SJSA1 (cell line): ENCODE measurements at regions not wholly inside any gene's neighbourhood (a gene's known extent, or its start where the extent isn't known, plus 50 kb on each side); places are given as distances from the start of the nearest gene placed in this dataset.

Source experiments
- DNase-seq, 2 experiments: peaks; one replicate each; pipeline ENCODE4 v3.0.0-alpha.2; 2015 to 2020; ENCODE audit warnings: low spot score in 2 of 2, low read depth in 1 of 2
- H3K27ac ChIP-seq: fragments of 250-450 bp; sonication (Bioruptor Pico); 2 replicates; pipeline ENCODE4 v1.5.1; 2020; ENCODE audit warnings: mild to moderate bottlenecking, moderate library complexity
- H3K27me3 ChIP-seq: fragments of 250-450 bp; sonication (Bioruptor Pico); replicated peaks from 2 replicates; pipeline ENCODE4 v1.5.1; 2020; ENCODE audit warnings: mild to moderate bottlenecking, moderate library complexity
- H3K36me3 ChIP-seq: fragments of 250-450 bp; sonication (Bioruptor Pico); 2 replicates; pipeline ENCODE4 v1.5.1; 2020; ENCODE audit warnings: mild to moderate bottlenecking
- H3K4me1 ChIP-seq: fragments of 250-450 bp; sonication (Bioruptor Pico); replicated peaks from 2 replicates; pipeline ENCODE4 v1.6.1; 2021; ENCODE audit warnings: mild to moderate bottlenecking
- H3K4me3 ChIP-seq: fragments of 250-450 bp; sonication (Bioruptor Pico); 2 replicates; pipeline ENCODE4 v1.5.1; 2020; ENCODE audit warnings: mild to moderate bottlenecking
- H3K9me3 ChIP-seq: fragments of 250-450 bp; sonication (Bioruptor Pico); replicated peaks from 2 replicates; pipeline ENCODE4 v1.5.1; 2020; ENCODE audit warnings: mild to moderate bottlenecking

DNA sequence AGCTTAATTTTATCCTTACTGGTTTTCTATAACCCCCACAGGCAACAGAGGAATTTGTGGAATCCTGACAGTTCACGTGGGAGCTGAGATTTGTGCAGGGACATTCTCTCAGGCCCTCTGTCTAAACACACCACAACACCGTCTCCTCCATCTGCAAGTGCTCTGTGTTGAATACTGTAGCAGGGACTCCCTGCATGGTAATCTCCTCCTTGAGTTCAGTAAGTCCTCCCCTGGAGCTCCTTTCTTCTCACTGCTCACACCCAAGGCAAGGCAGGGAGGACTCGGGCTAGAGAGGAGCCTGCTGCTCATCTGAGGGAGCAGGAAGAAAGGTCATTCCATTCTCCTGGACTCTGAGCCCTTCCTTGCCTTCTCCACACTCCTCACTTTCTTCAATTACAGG, 348.2 kb downstream of the KCTD12 start:
- DNase-seq, result no peak
- no peaks in the 10 kb centered on the region for H3K4me1 ChIP-seq
- H3K9me3 ChIP-seq, result no peaks in the 10 kb centered on the region
- no peaks in the 10 kb centered on the region for H3K36me3 ChIP-seq
- no peak overlapping the region for H3K27ac ChIP-seq
- no peak overlapping the region for H3K4me3 ChIP-seq
- H3K27me3 ChIP-seq, result no peaks in the 10 kb centered on the region

DNA sequence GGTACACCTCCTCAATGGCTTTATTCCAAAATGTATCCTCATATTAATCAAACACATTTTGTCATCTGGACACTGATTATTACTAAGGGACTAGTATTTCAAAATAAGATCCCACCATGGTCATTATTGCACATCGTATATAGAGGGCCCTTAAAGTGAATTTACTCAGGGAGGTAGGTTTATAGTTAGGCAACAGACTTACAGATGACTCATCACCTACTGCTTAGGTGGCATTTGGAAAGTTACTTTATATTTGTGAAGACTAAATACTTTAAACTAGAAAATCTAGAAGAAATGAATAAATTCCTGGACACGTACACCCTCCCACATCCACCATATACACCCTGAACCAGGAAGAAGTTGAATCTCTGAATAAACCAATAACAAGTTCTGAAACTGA, 353.0 kb downstream of the KCTD12 start:
- no peak for DNase-seq
- H3K27ac ChIP-seq, result no peak overlapping the region
- H3K9me3 ChIP-seq, result no peaks in the 10 kb centered on the region
- H3K4me1 ChIP-seq, result no peaks in the 10 kb centered on the region
- H3K4me3 ChIP-seq, result no peak overlapping the region
- H3K36me3 ChIP-seq, result no peaks in the 10 kb centered on the region
- H3K27me3 ChIP-seq, result 0 out of 2 replicates have a peak, but pooled peaks cover 2% of the 10 kb centered on the region

DNA sequence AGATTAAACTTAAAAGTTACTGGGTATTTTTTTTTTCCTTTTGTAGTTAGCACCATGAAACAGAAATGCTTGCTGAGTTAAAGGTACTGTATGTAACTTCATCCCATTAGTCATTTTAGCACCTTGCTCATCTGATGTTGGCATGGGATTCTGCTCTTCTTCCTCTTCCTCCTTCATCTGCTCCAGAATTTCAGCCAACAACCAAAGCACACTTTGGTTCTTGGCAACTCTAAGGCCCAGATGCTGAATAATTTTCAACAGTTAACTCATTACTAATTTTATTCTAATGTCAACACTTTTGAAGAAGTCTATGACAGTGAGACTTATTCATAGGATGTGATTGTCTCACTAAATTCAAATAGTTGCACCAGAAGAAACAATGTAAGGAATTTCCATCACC, 359.2 kb downstream of the KCTD12 start:
- H3K27me3 ChIP-seq, result 0 out of 2 replicates have a peak, but pooled peaks cover 2% of the 10 kb centered on the region
- H3K9me3 ChIP-seq, result no peaks in the 10 kb centered on the region
- H3K4me1 ChIP-seq, result no peaks in the 10 kb centered on the region
- H3K36me3 ChIP-seq, result no peaks in the 10 kb centered on the region
- no peak overlapping the region for H3K27ac ChIP-seq
- no peak overlapping the region for H3K4me3 ChIP-seq
- no peak for DNase-seq

DNA sequence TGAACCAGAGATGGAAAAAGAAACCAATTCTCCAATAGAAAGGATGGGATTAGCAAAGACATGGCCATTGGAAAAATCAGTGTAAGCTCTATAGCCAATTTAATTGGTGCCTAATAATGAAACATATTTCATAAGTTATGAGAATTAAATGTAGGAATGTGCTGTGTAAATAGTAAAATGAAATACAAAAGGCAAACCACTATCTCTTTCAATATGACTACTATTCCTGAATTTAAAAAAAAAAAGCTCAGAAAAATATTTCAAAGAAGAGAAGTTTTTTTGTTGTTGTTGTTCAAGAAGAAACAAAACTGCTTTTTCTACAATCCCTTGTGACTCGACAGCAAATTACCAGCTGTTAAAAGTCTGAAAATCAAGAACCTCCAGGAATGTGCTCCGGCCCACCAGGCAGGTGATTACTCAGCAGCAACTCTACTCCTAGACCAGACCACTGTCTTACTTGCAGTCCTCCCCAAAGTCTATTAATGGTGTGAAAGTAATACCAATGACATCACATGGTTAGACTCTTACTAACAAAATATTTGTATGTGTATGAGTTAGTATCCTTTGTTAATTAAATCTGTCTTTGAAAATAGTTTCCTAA, 362.4 kb downstream of the KCTD12 start:
- no peak for DNase-seq
- no peaks in the 10 kb centered on the region for H3K36me3 ChIP-seq
- no peaks in the 10 kb centered on the region for H3K27me3 ChIP-seq
- H3K27ac ChIP-seq, result no peak overlapping the region
- no peaks in the 10 kb centered on the region for H3K9me3 ChIP-seq
- H3K4me3 ChIP-seq, result no peak overlapping the region
- no peaks in the 10 kb centered on the region for H3K4me1 ChIP-seq

DNA sequence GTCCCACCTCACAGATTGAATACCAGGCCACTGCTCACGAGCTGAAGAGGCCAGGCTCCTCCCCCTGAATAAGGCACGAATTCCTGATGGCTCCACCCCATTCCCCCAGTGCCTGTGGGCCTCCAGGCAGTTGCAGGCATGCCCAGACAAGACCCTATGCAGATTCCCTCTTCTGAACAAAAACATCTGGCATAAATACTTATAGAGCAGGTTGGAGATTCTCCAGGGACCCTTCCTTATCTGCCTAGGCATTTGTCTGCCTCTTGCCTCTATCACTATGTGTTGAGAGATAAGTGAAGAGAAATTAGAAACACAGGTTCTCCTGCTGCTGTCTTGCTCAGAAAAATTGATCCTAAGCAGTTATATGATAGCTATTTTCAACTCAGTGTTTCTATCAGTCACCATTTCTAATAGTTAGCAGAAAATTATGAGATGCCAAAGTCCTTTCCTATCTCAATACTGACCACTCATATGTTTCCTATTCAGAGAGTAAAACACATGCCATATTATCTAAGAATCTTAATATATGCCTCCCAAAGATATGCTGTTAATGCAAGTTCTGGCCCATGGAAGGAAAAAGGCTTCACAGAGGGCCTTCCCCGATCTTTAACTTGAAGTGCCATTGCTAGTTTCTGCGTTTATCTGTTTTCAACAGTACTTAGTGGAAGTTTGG, 364.0 kb downstream of the KCTD12 start:
- Histone ChIP-seq H3K4me1 (no peaks in the 10 kb centered on the region), H3K27me3 (no peaks in the 10 kb centered on the region; the same call in 1 of the 2 replicates), H3K36me3 (no peaks in the 10 kb centered on the region), H3K4me3 (no peak overlapping the region), H3K27ac (no peak overlapping the region), H3K9me3 (no peaks in the 10 kb centered on the region)
- no peak for DNase-seq

DNA sequence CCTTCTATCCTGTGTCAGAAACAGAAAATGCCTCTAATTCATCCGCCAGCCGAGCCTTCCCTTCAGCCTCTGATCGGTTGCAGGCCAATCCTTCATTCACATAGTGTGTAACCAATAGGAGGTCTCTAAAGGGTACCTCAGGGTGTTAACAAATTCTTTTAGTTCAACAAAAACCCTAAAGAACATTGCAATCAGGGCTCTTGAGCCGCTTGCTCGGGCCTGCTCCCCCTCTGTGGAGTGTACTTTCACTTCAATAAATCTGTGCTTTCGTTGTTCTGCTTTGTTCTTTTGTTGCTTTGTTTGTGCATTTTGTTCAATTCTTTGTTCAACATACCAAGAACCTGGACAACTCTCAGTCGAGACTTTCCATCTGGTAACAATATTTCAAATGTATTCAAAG, 366.5 kb downstream of the KCTD12 start:
- Histone ChIP-seq H3K9me3 (no peaks in the 10 kb centered on the region), H3K36me3 (no peaks in the 10 kb centered on the region), H3K27me3 (no peaks in the 10 kb centered on the region; the same call in none of the 2 replicates), H3K4me1 (0 out of 2 replicates have a peak, but pooled peaks cover 3% of the 10 kb centered on the region), H3K27ac (no peak overlapping the region), H3K4me3 (no peak overlapping the region)
- no peak for DNase-seq

DNA sequence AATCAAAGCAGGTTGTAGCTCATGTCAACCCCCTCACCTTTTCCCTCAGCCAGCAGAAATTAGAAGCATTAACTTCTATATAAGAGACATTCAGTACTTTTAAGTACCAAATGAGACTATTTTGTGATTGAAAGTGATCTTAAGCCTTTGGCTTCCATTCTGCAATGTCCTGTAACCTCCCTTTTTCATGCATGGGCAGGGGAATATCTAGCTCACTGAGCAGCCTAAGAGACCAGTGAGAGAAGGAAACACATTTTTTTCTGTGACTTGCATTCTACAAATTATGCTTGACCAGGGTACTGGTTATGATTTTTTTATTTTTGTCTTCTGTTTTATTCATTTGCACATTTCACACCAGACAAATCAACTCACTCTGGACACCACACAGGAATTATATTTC, 369.6 kb downstream of the KCTD12 start:
- Histone ChIP-seq H3K4me3 (no peak overlapping the region), H3K27ac (no peak overlapping the region), H3K36me3 (no peaks in the 10 kb centered on the region), H3K9me3 (no peaks in the 10 kb centered on the region), H3K4me1 (0 out of 2 replicates have a peak, but pooled peaks cover 3% of the 10 kb centered on the region), H3K27me3 (no peaks in the 10 kb centered on the region; the same call in none of the 2 replicates)
- no peak for DNase-seq

DNA sequence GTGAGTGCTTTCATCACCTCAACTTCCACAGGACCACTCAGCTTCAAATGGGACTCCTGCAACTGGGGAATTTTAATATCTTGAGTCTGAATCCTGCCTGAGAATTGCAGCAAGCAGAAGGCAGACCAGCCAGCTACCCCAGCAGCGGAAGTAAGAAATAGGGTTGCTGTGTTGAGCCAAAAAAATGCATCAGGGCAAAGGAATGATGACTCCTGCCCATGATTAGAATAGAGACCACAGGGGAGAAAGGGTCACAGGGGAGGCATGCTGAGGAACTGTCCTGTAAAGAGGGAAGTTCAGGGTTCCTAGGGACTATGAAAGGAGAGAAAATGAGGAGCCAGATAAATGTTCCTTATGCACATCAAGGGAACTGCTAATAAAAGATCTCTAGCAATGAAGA, 370.2 kb downstream of the KCTD12 start:
- peak in 1 of 2 experiments; percentile 2 for DNase-seq
- no peak overlapping the region for H3K4me3 ChIP-seq
- no peaks in the 10 kb centered on the region for H3K36me3 ChIP-seq
- H3K9me3 ChIP-seq, result no peaks in the 10 kb centered on the region
- H3K27ac ChIP-seq, result no peak overlapping the region
- no peaks in the 10 kb centered on the region; the same call in none of the 2 replicates for H3K27me3 ChIP-seq
- 0 out of 2 replicates have a peak, but pooled peaks cover 3% of the 10 kb centered on the region for H3K4me1 ChIP-seq

DNA sequence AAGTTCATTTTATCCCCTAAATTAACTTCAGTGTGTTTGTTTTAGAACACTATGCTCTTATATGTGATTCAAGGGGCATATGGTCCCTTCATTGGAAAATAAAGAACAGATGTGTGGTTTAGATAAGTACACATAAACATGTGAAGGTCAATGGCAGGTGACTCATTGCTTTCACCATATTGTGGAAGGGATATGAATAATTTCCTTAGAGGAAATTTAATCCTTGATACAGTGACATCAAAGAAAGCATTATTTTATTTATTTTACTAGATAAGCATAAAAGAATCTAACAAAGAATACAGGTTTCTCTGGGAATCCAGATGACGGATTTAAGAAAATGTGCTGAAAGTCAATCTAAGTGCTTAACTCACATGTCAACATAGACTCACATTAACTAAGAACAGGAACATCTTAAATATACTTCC, 373.5 kb downstream of the KCTD12 start:
- Histone ChIP-seq H3K36me3 (no peaks in the 10 kb centered on the region), H3K4me3 (no peak overlapping the region), H3K27ac (no peak overlapping the region), H3K27me3 (no peaks in the 10 kb centered on the region; the same call in 1 of the 2 replicates), H3K9me3 (no peaks in the 10 kb centered on the region), H3K4me1 (0 out of 2 replicates have a peak, but pooled peaks cover 3% of the 10 kb centered on the region)
- DNase-seq, result peak in 1 of 2 experiments; percentile 14

DNA sequence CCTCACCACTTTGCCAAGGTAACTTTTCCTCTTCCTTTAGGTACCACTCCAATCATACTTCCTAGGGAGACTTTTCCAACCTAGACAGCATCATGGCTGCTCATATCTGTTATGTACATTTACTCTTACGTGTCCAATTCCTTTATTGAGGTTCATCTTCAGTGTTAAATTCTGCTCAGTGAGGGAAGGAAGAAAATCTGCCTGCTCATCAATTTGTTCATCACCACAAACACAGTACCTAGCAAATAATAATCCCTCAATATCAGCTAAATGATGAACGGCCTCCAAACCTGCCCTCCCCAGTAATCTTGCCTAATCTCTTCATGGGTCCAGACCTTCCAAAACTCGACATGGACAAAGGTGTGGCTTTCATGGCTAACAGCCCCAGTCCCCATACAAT, 380.8 kb downstream of the KCTD12 start:
- no peak for DNase-seq
- Histone ChIP-seq H3K4me1 (no peaks in the 10 kb centered on the region), H3K4me3 (no peak overlapping the region), H3K27ac (no peak overlapping the region), H3K27me3 (no peaks in the 10 kb centered on the region), H3K36me3 (no peaks in the 10 kb centered on the region), H3K9me3 (no peaks in the 10 kb centered on the region)

DNA sequence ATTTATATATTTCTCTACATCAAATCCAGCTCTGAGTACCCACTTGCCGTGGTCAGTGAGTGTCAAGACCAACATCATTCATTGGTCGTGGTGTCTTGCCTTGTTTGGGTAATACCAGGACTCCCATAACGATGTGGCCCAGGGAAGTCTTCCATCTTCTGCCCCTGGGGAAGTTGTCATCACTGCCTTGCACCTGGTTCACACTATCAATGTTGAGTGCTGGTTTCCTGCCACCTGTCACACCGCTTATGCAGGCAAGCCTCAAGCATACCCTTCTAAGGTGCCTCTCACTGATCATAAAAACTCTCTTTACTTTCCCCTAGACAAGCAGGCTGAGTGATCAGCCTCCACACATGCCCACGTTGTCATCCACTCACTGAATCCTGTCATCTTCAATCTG, 382.4 kb downstream of the KCTD12 start:
- Histone ChIP-seq H3K27me3 (no peaks in the 10 kb centered on the region), H3K4me3 (no peak overlapping the region)
- no peak for DNase-seq

DNA sequence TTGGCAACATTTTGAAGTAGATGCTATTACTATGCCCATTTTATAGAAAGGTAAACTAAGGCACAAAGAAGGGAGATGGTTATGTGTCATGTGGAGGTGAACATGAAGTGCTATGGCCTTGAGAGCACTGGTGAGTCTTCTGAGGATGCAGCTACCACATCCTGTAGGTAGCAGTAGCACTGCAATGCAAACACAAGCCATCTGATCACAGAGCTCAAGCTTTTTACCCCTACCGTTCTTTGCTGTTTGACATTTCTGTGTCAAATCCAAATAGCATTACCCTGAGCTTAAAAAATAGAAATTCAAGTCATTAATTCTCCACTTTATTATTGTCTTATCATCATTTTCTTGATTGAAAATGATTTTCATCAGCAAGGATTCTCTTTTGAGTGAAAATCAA, 382.9 kb downstream of the KCTD12 start:
- H3K4me1 ChIP-seq, result no peaks in the 10 kb centered on the region
- no peaks in the 10 kb centered on the region for H3K9me3 ChIP-seq
- H3K4me3 ChIP-seq, result no peak overlapping the region
- no peak overlapping the region for H3K27ac ChIP-seq
- DNase-seq, result no peak
- H3K36me3 ChIP-seq, result no peaks in the 10 kb centered on the region
- no peaks in the 10 kb centered on the region for H3K27me3 ChIP-seq

More for the DNA sequence above, 382.4 kb downstream of the KCTD12 start:
- Histone ChIP-seq H3K4me1 (no peaks in the 10 kb centered on the region), H3K9me3 (no peaks in the 10 kb centered on the region), H3K27ac (no peak overlapping the region), H3K36me3 (no peaks in the 10 kb centered on the region)

DNA sequence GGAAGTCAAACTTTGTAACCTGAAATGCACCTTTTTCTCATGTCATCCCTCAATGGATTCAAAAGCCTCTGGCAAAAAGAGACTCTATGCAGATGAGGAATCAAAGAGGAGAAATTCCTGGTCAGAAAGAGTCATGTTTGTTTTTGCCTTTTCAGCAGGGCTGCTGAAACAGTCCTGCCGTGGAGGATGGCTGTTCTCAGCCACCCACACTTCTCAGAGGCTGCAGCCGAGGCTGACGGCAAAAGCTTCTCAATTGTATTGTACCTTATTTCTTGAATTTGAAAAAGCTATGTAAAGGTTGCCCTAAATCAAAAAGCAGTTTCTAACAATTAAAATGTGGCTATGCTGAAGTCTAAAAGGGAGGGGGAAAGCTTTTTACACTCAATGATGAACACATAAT, 385.3 kb downstream of the KCTD12 start:
- H3K27ac ChIP-seq, result no peak overlapping the region
- no peaks in the 10 kb centered on the region for H3K4me1 ChIP-seq
- no peak overlapping the region for H3K4me3 ChIP-seq
- no peaks in the 10 kb centered on the region for H3K27me3 ChIP-seq
- no peaks in the 10 kb centered on the region for H3K36me3 ChIP-seq
- DNase-seq, result no peak
- H3K9me3 ChIP-seq, result no peaks in the 10 kb centered on the region

DNA sequence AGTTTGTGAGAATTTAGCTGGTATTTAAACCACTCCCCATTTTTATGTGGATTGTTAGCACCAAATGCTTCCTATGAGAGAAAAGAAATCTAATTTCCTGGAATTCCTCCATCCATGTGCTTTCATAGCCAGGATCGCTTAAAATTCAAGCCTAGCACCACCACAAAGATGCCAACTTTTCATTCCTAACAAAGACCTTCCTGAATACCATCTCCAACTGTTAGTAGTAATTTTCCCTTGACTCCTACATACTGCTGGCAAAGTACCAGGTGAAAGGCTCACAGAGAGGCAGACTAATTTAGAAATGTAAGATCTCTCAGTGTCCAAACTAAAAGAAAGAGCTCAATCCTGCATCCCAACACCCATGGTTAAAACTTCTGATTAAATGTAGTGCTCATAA, 386.3 kb downstream of the KCTD12 start:
- H3K4me3 ChIP-seq, result no peak overlapping the region
- no peaks in the 10 kb centered on the region for H3K36me3 ChIP-seq
- no peak overlapping the region for H3K27ac ChIP-seq
- no peaks in the 10 kb centered on the region for H3K27me3 ChIP-seq
- DNase-seq, result no peak
- H3K9me3 ChIP-seq, result no peaks in the 10 kb centered on the region
- no peaks in the 10 kb centered on the region for H3K4me1 ChIP-seq
